ENCODE measurements at regions not wholly inside any gene's neighbourhood (a gene's known extent, or its start where the extent isn't known, plus 50 kb on each side); places are given as distances from the start of the nearest gene placed in this dataset.

DNA sequence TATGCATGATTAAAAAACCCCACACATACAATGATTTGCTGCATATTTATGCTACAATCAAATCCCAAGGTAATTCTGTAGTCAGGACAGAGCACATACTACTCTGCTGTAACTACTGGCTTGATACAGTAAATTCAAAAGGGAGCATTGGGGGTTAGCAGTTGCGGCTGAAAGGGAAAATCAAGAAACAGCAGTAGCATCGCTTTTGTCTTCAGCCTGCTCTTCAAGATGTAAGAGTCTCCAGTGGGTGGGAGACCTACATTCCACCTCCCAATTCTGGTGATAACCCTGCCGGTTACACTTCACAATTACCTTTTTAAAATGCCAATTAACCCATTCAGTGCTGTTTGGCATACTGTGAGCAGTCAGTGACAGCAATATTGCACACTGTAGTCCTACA lies 259.4 kb downstream of the NR2F2 start:
- TF ChIP-seq ISL1 (CRISPR knock-in tag; IDR thresholded peaks at IDR 0.05) (no peak), TOX (CRISPR knock-in tag; IDR thresholded peaks at IDR 0.05; ENCODE audit: borderline replicate concordance) (no peak), ZFP3 (CRISPR knock-in tag; IDR thresholded peaks at IDR 0.05) (no peak), RARB (CRISPR knock-in tag; IDR thresholded peaks at IDR 0.05) (no peak), ZFP30 (CRISPR knock-in tag; IDR thresholded peaks at IDR 0.05) (no peak), BACH2 (CRISPR knock-in tag; IDR thresholded peaks at IDR 0.05; ENCODE audit: borderline replicate concordance) (no peak), ZNF565 (CRISPR knock-in tag; conservative IDR thresholded peaks at IDR 0.05; ENCODE audit: low read depth) (no peak)
- TF ChIP-seq, protein P1, sequence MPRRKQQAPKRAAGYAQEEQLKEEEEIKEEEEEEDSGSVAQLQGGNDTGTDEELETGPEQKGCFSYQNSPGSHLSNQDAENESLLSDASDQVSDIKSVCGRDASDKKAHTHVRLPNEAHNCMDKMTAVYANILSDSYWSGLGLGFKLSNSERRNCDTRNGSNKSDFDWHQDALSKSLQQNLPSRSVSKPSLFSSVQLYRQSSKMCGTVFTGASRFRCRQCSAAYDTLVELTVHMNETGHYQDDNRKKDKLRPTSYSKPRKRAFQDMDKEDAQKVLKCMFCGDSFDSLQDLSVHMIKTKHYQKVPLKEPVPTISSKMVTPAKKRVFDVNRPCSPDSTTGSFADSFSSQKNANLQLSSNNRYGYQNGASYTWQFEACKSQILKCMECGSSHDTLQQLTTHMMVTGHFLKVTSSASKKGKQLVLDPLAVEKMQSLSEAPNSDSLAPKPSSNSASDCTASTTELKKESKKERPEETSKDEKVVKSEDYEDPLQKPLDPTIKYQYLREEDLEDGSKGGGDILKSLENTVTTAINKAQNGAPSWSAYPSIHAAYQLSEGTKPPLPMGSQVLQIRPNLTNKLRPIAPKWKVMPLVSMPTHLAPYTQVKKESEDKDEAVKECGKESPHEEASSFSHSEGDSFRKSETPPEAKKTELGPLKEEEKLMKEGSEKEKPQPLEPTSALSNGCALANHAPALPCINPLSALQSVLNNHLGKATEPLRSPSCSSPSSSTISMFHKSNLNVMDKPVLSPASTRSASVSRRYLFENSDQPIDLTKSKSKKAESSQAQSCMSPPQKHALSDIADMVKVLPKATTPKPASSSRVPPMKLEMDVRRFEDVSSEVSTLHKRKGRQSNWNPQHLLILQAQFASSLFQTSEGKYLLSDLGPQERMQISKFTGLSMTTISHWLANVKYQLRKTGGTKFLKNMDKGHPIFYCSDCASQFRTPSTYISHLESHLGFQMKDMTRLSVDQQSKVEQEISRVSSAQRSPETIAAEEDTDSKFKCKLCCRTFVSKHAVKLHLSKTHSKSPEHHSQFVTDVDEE (CRISPR knock-in tag; IDR thresholded peaks at IDR 0.05): no peak
- TF ChIP-seq, protein P2, sequence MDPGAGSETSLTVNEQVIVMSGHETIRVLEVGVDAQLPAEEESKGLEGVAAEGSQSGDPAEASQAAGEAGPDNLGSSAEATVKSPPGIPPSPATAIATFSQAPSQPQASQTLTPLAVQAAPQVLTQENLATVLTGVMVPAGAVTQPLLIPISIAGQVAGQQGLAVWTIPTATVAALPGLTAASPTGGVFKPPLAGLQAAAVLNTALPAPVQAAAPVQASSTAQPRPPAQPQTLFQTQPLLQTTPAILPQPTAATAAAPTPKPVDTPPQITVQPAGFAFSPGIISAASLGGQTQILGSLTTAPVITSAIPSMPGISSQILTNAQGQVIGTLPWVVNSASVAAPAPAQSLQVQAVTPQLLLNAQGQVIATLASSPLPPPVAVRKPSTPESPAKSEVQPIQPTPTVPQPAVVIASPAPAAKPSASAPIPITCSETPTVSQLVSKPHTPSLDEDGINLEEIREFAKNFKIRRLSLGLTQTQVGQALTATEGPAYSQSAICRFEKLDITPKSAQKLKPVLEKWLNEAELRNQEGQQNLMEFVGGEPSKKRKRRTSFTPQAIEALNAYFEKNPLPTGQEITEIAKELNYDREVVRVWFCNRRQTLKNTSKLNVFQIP (CRISPR knock-in tag; IDR thresholded peaks at IDR 0.05; ENCODE audit: borderline replicate concordance, low read depth): no peak
- TF ChIP-seq, protein P3, sequence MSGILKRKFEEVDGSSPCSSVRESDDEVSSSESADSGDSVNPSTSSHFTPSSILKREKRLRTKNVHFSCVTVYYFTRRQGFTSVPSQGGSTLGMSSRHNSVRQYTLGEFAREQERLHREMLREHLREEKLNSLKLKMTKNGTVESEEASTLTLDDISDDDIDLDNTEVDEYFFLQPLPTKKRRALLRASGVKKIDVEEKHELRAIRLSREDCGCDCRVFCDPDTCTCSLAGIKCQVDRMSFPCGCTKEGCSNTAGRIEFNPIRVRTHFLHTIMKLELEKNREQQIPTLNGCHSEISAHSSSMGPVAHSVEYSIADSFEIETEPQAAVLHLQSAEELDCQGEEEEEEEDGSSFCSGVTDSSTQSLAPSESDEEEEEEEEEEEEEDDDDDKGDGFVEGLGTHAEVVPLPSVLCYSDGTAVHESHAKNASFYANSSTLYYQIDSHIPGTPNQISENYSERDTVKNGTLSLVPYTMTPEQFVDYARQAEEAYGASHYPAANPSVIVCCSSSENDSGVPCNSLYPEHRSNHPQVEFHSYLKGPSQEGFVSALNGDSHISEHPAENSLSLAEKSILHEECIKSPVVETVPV (CRISPR knock-in tag; IDR thresholded peaks at IDR 0.05): no peak
- TF ChIP-seq, protein P4, sequence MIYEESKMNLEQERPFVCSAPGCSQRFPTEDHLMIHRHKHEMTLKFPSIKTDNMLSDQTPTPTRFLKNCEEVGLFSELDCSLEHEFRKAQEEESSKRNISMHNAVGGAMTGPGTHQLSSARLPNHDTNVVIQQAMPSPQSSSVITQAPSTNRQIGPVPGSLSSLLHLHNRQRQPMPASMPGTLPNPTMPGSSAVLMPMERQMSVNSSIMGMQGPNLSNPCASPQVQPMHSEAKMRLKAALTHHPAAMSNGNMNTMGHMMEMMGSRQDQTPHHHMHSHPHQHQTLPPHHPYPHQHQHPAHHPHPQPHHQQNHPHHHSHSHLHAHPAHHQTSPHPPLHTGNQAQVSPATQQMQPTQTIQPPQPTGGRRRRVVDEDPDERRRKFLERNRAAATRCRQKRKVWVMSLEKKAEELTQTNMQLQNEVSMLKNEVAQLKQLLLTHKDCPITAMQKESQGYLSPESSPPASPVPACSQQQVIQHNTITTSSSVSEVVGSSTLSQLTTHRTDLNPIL (CRISPR knock-in tag; IDR thresholded peaks at IDR 0.05; ENCODE audit: low read depth): no peak
- ATAC-seq: no peak

DNA sequence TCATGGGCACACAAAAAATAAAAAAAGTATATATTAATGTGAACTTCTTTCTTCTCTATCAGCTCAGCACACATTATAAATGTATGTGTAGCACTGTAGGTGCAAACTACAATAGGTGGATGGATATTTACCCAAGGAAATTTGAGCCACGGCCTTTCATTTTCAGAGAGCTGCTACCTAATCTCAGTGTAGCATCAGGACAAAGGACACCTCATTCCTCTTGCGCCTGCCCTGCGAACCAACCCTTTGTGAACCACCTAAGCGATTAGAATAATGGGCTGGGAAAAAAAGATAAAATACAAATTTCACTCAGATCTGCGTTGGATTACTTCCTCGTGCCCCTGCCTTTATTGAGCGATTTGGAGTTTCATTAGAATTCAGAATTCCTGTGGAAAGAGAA lies 263.2 kb downstream of the NR2F2 start:
- TF ChIP-seq ZFP3 (CRISPR knock-in tag; IDR thresholded peaks at IDR 0.05) (no peak), BACH2 (CRISPR knock-in tag; IDR thresholded peaks at IDR 0.05; ENCODE audit: borderline replicate concordance) (no peak), SNAI2 (CRISPR knock-in tag; IDR thresholded peaks at IDR 0.05) (no peak)
- ATAC-seq: no peak

DNA sequence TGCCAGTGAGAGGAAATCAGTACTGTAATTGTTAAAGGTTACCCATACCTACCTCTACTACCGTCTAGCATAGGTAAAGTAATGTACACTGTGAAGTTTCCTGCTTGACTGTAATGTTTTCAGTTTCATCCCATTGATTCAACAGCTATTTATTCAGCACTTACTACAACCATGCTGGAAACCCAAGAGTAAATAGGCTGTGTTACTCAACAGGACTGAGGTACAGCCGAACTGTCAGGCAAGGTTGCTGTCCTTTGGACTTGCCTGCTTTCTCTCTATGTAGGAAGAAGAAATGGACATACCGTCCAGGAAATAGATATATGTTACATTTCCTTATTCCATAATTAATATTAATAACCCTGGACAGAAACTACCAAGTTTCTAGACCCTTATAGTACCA lies 265.5 kb downstream of the NR2F2 start:
- no peak for TF ChIP-seq CSDC2 (CRISPR knock-in tag; IDR thresholded peaks at IDR 0.05)
- TF ChIP-seq ISL1 (CRISPR knock-in tag; IDR thresholded peaks at IDR 0.05): no peak
- TF ChIP-seq, protein P4 (CRISPR knock-in tag; IDR thresholded peaks at IDR 0.05; ENCODE audit: low read depth): no peak
- no peak for TF ChIP-seq ARNTL (CRISPR knock-in tag; IDR thresholded peaks at IDR 0.05; ENCODE audit: borderline replicate concordance, low read depth)
- TF ChIP-seq ESRRG (CRISPR knock-in tag; IDR thresholded peaks at IDR 0.05): no peak
- no peak for TF ChIP-seq RARB (CRISPR knock-in tag; IDR thresholded peaks at IDR 0.05)
- no peak for TF ChIP-seq GLIS3 (CRISPR knock-in tag; IDR thresholded peaks at IDR 0.05)
- TF ChIP-seq, protein P5, sequence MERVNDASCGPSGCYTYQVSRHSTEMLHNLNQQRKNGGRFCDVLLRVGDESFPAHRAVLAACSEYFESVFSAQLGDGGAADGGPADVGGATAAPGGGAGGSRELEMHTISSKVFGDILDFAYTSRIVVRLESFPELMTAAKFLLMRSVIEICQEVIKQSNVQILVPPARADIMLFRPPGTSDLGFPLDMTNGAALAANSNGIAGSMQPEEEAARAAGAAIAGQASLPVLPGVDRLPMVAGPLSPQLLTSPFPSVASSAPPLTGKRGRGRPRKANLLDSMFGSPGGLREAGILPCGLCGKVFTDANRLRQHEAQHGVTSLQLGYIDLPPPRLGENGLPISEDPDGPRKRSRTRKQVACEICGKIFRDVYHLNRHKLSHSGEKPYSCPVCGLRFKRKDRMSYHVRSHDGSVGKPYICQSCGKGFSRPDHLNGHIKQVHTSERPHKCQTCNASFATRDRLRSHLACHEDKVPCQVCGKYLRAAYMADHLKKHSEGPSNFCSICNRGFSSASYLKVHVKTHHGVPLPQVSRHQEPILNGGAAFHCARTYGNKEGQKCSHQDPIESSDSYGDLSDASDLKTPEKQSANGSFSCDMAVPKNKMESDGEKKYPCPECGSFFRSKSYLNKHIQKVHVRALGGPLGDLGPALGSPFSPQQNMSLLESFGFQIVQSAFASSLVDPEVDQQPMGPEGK (CRISPR knock-in tag; IDR thresholded peaks at IDR 0.05; ENCODE audit: borderline replicate concordance): no peak
- TF ChIP-seq TCF4 (CRISPR knock-in tag; IDR thresholded peaks at IDR 0.05; ENCODE audit: borderline replicate concordance): no peak
- no peak for ATAC-seq

Data from SK-N-SH treated with all-trans-retinoic acid at 6 μM for 48 hours (cell line).